MCF 10A (cell line): ENCODE measurements at regions not wholly inside any gene's neighbourhood (a gene's known extent, or its start where the extent isn't known, plus 50 kb on each side); places are given as distances from the start of the nearest gene placed in this dataset.
A peak's percentile ranks its signal among the peaks of the same experiment; 100 is the strongest.

Experiments used
- BruUV-seq: library from RNA; stranded (reverse); fragments of 400-500 nt; replicated peaks from 2 replicates; lab custom pipeline; 2021; lab: Mats Ljungman, UMichigan
- CTCF ChIA-PET: fragments of 300-600 bp; sonication (Branson Sonifier 250); formaldehyde crosslinking; extraction: SDS; loops from one replicate; lab custom pipeline; 2021; ENCODE audit warnings: antibody characterized with exemption, inconsistent platforms; lab: Yijun Ruan, JAX
- POLR2A ChIA-PET: fragments of 300-600, 350-650 bp; sonication (Branson Sonifier 250); formaldehyde crosslinking; extraction: SDS; loops from one replicate; lab custom pipeline; 2020; ENCODE audit warnings: antibody characterized with exemption, inconsistent platforms; lab: Yijun Ruan, JAX
- DNase-seq: peaks from one replicate; pipeline ENCODE4 v3.0.0-alpha.2; 2018; ENCODE audit not compliant: unreplicated experiment
- H3K27ac Mint-ChIP-seq: one replicate; pipeline ENCODE4 v1.8.0; 2022; ENCODE audit warnings: mild to moderate bottlenecking, low read depth, mixed read lengths; ENCODE audit not compliant: unreplicated experiment
- H3K27me3 Mint-ChIP-seq: one replicate; pipeline ENCODE4 v1.8.0; 2022; ENCODE audit warnings: mixed read lengths; ENCODE audit not compliant: insufficient read depth, unreplicated experiment
- H3K36me3 Mint-ChIP-seq: one replicate; pipeline ENCODE4 v1.8.0; 2022; ENCODE audit warnings: mild to moderate bottlenecking, moderate library complexity, mixed read lengths; ENCODE audit not compliant: insufficient read depth, unreplicated experiment
- H3K4me1 Mint-ChIP-seq: one replicate; pipeline ENCODE4 v1.8.0; 2022; ENCODE audit warnings: mixed read lengths; ENCODE audit not compliant: insufficient read depth, unreplicated experiment
- H3K4me3 Mint-ChIP-seq: one replicate; pipeline ENCODE4 v1.8.0; 2022; ENCODE audit warnings: mild to moderate bottlenecking, moderate library complexity, mixed read lengths; ENCODE audit not compliant: unreplicated experiment
- H3K9me3 Mint-ChIP-seq: one replicate; pipeline ENCODE4 v1.8.0; 2022; ENCODE audit warnings: mixed read lengths; ENCODE audit not compliant: unreplicated experiment
- intact Hi-C: fragments of 100-400 bp; cut with micrococcal nuclease; formaldehyde crosslinking; loops from 2 replicates; pipeline ENCODE4 v1.14.1; 2022
- TF ChIP-seq, protein P1 (sequence below): fragments of 200-600 bp; IDR thresholded peaks from one replicate; pipeline ENCODE4 v1.8.0; 2022; ENCODE audit warnings: antibody characterized with exemption, mild to moderate bottlenecking; ENCODE audit not compliant: unreplicated experiment

GRCh38 chr5:67526793-67527192 is 330.2 kb upstream of the CD180 start:
- H3K4me1 Mint-ChIP-seq, result peaks cover 11% of the 10 kb centered on the region
- H3K27ac Mint-ChIP-seq, result no peak overlapping the region
- no peaks in the 10 kb centered on the region for H3K36me3 Mint-ChIP-seq
- BruUV-seq, result no TSS peak
- ChIA-PET CTCF (no interaction called here), POLR2A (no interaction called here)
- no peaks in the 10 kb centered on the region for H3K27me3 Mint-ChIP-seq
- intact Hi-C loops, result no loop called here
- H3K9me3 Mint-ChIP-seq, result no peaks in the 10 kb centered on the region
- no peak for DNase-seq
- H3K4me3 Mint-ChIP-seq, result no peak overlapping the region
- TF ChIP-seq, protein P1, sequence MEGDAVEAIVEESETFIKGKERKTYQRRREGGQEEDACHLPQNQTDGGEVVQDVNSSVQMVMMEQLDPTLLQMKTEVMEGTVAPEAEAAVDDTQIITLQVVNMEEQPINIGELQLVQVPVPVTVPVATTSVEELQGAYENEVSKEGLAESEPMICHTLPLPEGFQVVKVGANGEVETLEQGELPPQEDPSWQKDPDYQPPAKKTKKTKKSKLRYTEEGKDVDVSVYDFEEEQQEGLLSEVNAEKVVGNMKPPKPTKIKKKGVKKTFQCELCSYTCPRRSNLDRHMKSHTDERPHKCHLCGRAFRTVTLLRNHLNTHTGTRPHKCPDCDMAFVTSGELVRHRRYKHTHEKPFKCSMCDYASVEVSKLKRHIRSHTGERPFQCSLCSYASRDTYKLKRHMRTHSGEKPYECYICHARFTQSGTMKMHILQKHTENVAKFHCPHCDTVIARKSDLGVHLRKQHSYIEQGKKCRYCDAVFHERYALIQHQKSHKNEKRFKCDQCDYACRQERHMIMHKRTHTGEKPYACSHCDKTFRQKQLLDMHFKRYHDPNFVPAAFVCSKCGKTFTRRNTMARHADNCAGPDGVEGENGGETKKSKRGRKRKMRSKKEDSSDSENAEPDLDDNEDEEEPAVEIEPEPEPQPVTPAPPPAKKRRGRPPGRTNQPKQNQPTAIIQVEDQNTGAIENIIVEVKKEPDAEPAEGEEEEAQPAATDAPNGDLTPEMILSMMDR, result no peak

GRCh38 chr5:67520161-67520908 is 323.7 kb upstream of the CD180 start:
- intact Hi-C loops, result no loop called here
- TF ChIP-seq, protein P1, result no peak
- no peak overlapping the region for H3K27ac Mint-ChIP-seq
- peaks cover 7% of the 10 kb centered on the region for H3K36me3 Mint-ChIP-seq
- DNase-seq, result no peak
- no peak overlapping the region for H3K4me3 Mint-ChIP-seq
- ChIA-PET POLR2A (interaction anchor here (0.7 kb wide), 1 partner anchor 151 kb away, joined by 5 read pairs; no protein-coding TSS in a partner anchor), CTCF (no interaction called here)
- no peaks in the 10 kb centered on the region for H3K9me3 Mint-ChIP-seq
- BruUV-seq, result no TSS peak
- H3K4me1 Mint-ChIP-seq, result peaks cover 22% of the 10 kb centered on the region
- no peaks in the 10 kb centered on the region for H3K27me3 Mint-ChIP-seq

DNA sequence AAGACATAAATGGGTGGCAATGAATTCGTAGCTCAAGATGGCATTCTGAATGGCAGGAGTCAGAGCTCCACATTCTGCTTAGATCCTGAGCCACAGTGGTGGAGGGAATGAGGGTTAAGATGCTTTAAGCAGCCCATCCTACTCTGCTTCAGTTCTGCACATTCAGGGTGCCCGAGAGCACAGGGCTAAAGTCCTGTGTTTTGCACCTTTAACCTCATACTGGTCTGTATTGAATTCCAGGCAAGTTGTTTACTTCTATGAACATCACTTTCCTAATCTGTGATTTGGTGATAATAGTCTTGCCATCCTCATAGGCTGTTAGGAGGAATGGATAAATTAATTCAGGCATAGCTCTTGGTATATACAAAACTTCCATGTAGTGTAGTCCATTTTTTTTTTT is 321.6 kb upstream of the CD180 start:
- no peak overlapping the region for H3K4me3 Mint-ChIP-seq
- peaks cover 7% of the 10 kb centered on the region for H3K36me3 Mint-ChIP-seq
- intact Hi-C loops, result loop anchor here (10.0 kb wide), 1 partner anchor 273 kb away; no protein-coding TSS in a partner anchor
- H3K4me1 Mint-ChIP-seq, result peaks cover 21% of the 10 kb centered on the region
- H3K9me3 Mint-ChIP-seq, result no peaks in the 10 kb centered on the region
- no peak for DNase-seq
- ChIA-PET CTCF (no interaction called here), POLR2A (no interaction called here)
- H3K27ac Mint-ChIP-seq, result no peak overlapping the region
- BruUV-seq, result no TSS peak
- H3K27me3 Mint-ChIP-seq, result no peaks in the 10 kb centered on the region
- TF ChIP-seq, protein P1, result no peak

GRCh38 chr5:67516948-67517565 is 320.5 kb upstream of the CD180 start:
- H3K4me1 Mint-ChIP-seq, result peaks cover 11% of the 10 kb centered on the region
- BruUV-seq, result no TSS peak

More at GRCh38 chr5:67516948-67517565, 320.5 kb upstream of the CD180 start:
- H3K27ac Mint-ChIP-seq, result peak overlapping the region; percentile 1
- no peak for DNase-seq
- no peak overlapping the region for H3K4me3 Mint-ChIP-seq
- TF ChIP-seq, protein P1, result no peak
- CTCF ChIA-PET, result interaction anchor here (0.5 kb wide), 1 partner anchor 9 kb away, joined by 5 read pairs; no protein-coding TSS in a partner anchor
- no peaks in the 10 kb centered on the region for H3K9me3 Mint-ChIP-seq
- no peaks in the 10 kb centered on the region for H3K27me3 Mint-ChIP-seq
- intact Hi-C loops, result loop anchor here (10.0 kb wide), 1 partner anchor 272 kb away; no protein-coding TSS in a partner anchor
- POLR2A ChIA-PET, result interaction anchor here (0.7 kb wide), 1 partner anchor 19 kb away, joined by 3 read pairs; no protein-coding TSS in a partner anchor
- H3K36me3 Mint-ChIP-seq, result peaks cover 7% of the 10 kb centered on the region
